ENCODE measurements at regions not wholly inside any gene's neighbourhood (a gene's known extent, or its start where the extent isn't known, plus 50 kb on each side); places are given as distances from the start of the nearest gene placed in this dataset.

DNA sequence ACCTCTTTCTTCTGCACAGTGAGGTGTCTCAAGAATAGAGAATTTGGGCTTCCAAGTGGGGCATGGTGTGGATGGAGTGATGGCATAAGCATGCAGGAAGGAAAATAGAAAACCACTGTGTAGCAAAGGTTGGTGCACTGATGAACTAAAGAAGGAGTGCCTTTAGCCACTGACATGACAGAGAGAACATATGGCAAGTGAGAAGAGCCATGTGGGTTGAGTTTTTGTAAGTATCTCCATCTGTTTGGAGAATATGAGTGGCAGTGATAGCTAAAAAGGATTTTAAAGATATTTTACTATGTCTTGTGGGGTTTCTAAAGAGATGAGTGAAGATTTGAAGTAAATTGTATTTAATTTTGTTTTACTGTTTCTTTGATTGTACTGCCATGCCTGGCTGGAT lies 160.5 kb upstream of the GRIK2 start:
- ATAC-seq (no peak), DNase-seq (no peak)
- Histone ChIP-seq H3K4me3 (no peak overlapping the region), H3K36me3 (ENCODE audit: low read depth) (no peaks in the 10 kb centered on the region), H3K9me3 (no peaks in the 10 kb centered on the region), H3K4me1 (ENCODE audit: low read depth) (no peaks in the 10 kb centered on the region)
- intact Hi-C loops (cut with DNase I, micrococcal nuclease), result no loop called here
- TF ChIP-seq, protein P1, sequence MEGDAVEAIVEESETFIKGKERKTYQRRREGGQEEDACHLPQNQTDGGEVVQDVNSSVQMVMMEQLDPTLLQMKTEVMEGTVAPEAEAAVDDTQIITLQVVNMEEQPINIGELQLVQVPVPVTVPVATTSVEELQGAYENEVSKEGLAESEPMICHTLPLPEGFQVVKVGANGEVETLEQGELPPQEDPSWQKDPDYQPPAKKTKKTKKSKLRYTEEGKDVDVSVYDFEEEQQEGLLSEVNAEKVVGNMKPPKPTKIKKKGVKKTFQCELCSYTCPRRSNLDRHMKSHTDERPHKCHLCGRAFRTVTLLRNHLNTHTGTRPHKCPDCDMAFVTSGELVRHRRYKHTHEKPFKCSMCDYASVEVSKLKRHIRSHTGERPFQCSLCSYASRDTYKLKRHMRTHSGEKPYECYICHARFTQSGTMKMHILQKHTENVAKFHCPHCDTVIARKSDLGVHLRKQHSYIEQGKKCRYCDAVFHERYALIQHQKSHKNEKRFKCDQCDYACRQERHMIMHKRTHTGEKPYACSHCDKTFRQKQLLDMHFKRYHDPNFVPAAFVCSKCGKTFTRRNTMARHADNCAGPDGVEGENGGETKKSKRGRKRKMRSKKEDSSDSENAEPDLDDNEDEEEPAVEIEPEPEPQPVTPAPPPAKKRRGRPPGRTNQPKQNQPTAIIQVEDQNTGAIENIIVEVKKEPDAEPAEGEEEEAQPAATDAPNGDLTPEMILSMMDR (IDR thresholded peaks at IDR 0.05), result no peak

DNA sequence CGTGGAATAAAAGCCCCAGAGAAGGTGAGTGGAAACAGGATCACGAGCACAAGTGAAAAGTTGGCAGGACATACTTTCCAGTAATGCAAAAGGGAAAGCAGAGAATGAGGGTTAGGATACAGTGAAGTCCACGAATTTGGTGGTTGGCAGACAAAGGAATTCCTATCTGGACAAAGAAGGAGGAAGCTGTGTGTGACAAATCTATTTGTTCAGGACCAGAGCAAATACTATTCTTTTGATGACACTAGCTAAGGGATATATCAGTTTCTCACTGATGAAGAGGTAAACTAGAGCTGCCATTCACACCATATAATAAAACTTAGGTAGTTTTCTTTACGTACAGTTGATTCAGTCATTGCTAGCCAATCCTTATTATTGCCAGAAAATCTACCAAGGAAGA lies 156.8 kb upstream of the GRIK2 start:
- ATAC-seq (no peak), DNase-seq (no peak)
- Histone ChIP-seq H3K36me3 (ENCODE audit: low read depth) (no peaks in the 10 kb centered on the region), H3K4me3 (no peak overlapping the region), H3K4me1 (ENCODE audit: low read depth) (no peaks in the 10 kb centered on the region), H3K9me3 (no peaks in the 10 kb centered on the region)
- intact Hi-C loops (cut with DNase I, micrococcal nuclease), result no loop called here
- TF ChIP-seq, protein P1 (IDR thresholded peaks at IDR 0.05), result no peak

DNA sequence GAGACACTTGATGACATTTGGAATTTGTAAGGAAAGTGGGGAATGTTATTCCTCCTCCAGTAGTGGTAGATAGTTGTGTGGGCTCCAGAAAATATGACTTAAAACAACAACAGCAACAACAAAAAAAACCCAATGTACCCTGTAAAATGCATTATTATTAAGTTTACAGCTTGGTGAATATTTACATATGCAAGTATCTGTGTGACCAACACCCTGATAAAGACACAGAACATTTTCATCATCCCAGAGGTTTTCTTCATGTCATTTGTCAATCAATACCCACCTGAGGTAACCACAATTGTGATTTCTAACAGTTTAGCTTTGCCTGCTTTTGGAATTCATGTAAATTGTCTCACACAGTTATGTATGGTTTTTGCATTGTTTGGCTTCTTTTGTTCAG lies 152.1 kb upstream of the GRIK2 start:
- ATAC-seq (no peak), DNase-seq (no peak)
- TF ChIP-seq, protein P1 (IDR thresholded peaks at IDR 0.05), result no peak
- H3K4me1 ChIP-seq (ENCODE audit: low read depth), result no peaks in the 10 kb centered on the region
- no peaks in the 10 kb centered on the region for H3K36me3 ChIP-seq (ENCODE audit: low read depth)
- no peaks in the 10 kb centered on the region for H3K9me3 ChIP-seq
- intact Hi-C loops (cut with DNase I, micrococcal nuclease), result no loop called here
- H3K4me3 ChIP-seq, result no peak overlapping the region

DNA sequence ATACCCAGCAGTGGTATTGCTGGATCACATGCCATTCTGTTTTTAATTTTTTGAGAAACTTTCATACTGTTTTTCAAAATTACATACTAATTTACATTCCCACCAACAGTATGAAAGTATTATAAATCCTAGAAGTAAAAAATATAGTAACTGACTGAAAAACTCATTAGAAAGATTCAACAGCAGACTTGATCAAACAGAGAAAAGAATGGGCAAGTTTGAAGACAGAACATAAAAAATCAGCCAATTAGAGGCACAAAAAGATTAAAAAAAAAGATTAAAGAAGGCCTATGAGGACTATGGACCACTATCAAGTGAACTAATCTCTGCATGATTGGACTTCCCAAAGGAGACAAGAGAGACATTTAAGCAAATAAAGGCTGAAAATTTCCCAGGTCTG lies 144.0 kb upstream of the GRIK2 start:
- intact Hi-C loops (cut with DNase I, micrococcal nuclease), result no loop called here
- TF ChIP-seq, protein P1 (IDR thresholded peaks at IDR 0.05), result no peak
- H3K9me3 ChIP-seq, result peaks cover 27% of the 10 kb centered on the region
- DNase-seq (no peak), ATAC-seq (no peak)
- H3K36me3 ChIP-seq (ENCODE audit: low read depth), result no peaks in the 10 kb centered on the region
- no peaks in the 10 kb centered on the region for H3K4me1 ChIP-seq (ENCODE audit: low read depth)
- H3K4me3 ChIP-seq, result no peak overlapping the region

DNA sequence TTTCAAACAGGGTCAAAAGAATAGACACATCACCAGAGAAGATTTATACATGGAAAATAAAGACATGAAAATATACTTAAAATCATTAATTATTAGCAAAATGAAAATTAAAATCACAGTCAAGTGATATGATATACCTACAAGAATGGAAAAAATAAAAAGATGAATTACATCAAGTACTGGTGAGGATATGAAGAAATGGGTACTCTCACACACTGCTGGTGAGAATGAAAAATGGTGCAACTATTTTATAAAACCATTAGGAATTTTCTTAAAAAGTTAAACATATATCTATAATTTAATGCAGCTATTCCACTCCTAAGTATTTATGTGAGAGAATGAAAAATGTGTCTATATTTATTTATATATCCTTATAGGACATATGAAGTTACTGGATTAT lies 136.3 kb upstream of the GRIK2 start:
- H3K4me1 ChIP-seq (ENCODE audit: low read depth), result no peaks in the 10 kb centered on the region
- peaks cover 9% of the 10 kb centered on the region for H3K9me3 ChIP-seq
- ATAC-seq (no peak), DNase-seq (no peak)
- TF ChIP-seq, protein P1 (IDR thresholded peaks at IDR 0.05), result no peak
- H3K36me3 ChIP-seq (ENCODE audit: low read depth), result no peaks in the 10 kb centered on the region
- H3K4me3 ChIP-seq, result no peak overlapping the region
- intact Hi-C loops (cut with DNase I, micrococcal nuclease), result no loop called here

DNA sequence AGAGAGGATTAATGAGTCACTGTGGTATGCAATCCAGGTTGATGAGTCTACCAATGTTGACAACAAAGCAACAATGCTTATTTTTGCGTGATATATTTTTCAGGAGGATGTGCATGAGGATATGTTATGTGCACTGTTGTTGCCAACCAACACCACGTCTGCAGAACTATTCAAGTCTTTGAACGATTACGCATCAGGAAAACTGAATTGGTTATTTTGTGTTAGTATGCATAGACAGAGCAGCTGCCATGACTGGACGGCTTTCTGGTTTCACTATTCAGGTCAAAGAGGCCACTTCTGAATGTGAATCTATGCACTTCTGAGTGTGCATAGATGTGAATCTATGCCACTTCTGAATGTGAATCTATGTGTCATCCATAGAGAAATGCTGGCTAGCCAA lies 134.0 kb upstream of the GRIK2 start:
- Histone ChIP-seq H3K9me3 (peaks cover 9% of the 10 kb centered on the region), H3K4me3 (no peak overlapping the region), H3K4me1 (ENCODE audit: low read depth) (no peaks in the 10 kb centered on the region), H3K36me3 (ENCODE audit: low read depth) (no peaks in the 10 kb centered on the region)
- ATAC-seq (no peak), DNase-seq (no peak)
- TF ChIP-seq, protein P1 (IDR thresholded peaks at IDR 0.05), result no peak
- intact Hi-C loops (cut with DNase I, micrococcal nuclease), result no loop called here

Data from mucosa of descending colon (tissue), 3 donors.